ENCODE measurements at regions not wholly inside any gene's neighbourhood (a gene's known extent, or its start where the extent isn't known, plus 50 kb on each side); places are given as distances from the start of the nearest gene placed in this dataset.
"Not testable (repeated sequence)": the region's sequence is repeated elsewhere in the genome, so short reads cannot be mapped to it uniquely, and the experiment has no call there.

DNA sequence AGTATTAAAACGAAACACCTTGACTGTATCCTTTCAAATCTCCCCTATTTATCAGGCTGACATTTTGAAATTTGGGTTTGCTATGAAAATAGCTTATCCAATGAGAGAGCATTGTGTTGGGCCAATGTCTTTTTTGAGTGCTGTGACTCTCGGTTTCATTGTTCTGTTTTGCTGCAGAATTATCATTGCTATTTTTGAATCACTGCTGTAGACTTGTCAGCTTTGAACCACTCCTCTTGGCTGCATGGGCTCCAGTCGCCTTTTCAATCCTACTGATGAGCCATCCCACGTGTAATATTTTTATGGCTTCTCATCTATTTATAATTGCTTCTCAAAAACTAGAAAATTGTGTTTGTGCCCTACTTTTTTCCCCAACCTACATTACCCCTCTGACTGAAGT, 322.8 kb downstream of the LNPK start:
- no peak overlapping the region for H3K4me3 ChIP-seq (ENCODE audit: low read depth, low read length)
- in situ Hi-C loops (cut with HindIII; ENCODE audit: low sequenced_read_pairs) = loop anchor here (25.0 kb wide), 1 partner anchor 383 kb away; no protein-coding TSS in a partner anchor
- no peak for TF ChIP-seq CTCF (IDR thresholded peaks at IDR 0.05; ENCODE audit: low read depth, low read length, missing control alignments)
- no peak for DNase-seq (ENCODE audit: low read depth)

- no peak for TF ChIP-seq CTCF (IDR thresholded peaks at IDR 0.05; ENCODE audit: low read depth, low read length, missing control alignments)
- H3K4me3 ChIP-seq (ENCODE audit: low read depth, low read length) = no peak overlapping the region
- in situ Hi-C loops (cut with HindIII; ENCODE audit: low sequenced_read_pairs) = loop anchor here (25.0 kb wide), 1 partner anchor 384 kb away; no protein-coding TSS in a partner anchor
- DNase-seq (ENCODE audit: low read depth) = no peak
These were observed 324.2 kb downstream of the LNPK start for GRCh38 chr2:175677880-175678279.

GRCh38 chr2:175676813-175677212, 325.3 kb downstream of the LNPK start:
- in situ Hi-C loops (cut with HindIII; ENCODE audit: low sequenced_read_pairs) = loop anchor here (25.0 kb wide), 1 partner anchor 385 kb away; no protein-coding TSS in a partner anchor
- no peak for DNase-seq (ENCODE audit: low read depth)
- H3K4me3 ChIP-seq (ENCODE audit: low read depth, low read length) = no peak overlapping the region
- no peak for TF ChIP-seq CTCF (IDR thresholded peaks at IDR 0.05; ENCODE audit: low read depth, low read length, missing control alignments)

DNA sequence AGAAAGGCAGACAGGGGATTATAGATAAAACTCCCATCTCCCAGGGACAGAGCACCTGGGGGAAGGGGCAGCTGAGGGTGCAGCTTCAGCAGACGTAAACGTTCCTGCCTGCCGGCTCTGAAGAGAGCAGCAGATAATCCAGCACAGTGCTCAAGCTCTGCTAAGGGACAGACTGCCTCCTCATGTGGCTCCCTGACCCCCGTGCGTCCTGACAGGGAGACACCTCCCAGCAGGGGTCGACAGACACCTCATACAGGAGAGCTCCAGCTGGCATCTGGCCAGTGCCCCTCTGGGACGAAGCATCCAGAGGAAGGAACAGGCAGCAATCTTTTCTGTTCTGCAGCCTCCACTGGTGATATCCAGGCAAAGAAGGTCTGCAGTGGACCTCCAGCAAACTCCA, 333.3 kb downstream of the LNPK start:
- in situ Hi-C loops (cut with HindIII; ENCODE audit: low sequenced_read_pairs) = not testable (repeated sequence)

GRCh38 chr2:175662335-175662734, 339.7 kb downstream of the LNPK start:
- in situ Hi-C loops (cut with HindIII; ENCODE audit: low sequenced_read_pairs) = no loop called here
- no peak for DNase-seq (ENCODE audit: low read depth)
- no peak for TF ChIP-seq CTCF (IDR thresholded peaks at IDR 0.05; ENCODE audit: low read depth, low read length, missing control alignments)
- no peak overlapping the region for H3K4me3 ChIP-seq (ENCODE audit: low read depth, low read length)

More for the DNA sequence above, 333.3 kb downstream of the LNPK start:
- not testable (repeated sequence) for DNase-seq (ENCODE audit: low read depth); H3K4me3 ChIP-seq (ENCODE audit: low read depth, low read length)

DNA sequence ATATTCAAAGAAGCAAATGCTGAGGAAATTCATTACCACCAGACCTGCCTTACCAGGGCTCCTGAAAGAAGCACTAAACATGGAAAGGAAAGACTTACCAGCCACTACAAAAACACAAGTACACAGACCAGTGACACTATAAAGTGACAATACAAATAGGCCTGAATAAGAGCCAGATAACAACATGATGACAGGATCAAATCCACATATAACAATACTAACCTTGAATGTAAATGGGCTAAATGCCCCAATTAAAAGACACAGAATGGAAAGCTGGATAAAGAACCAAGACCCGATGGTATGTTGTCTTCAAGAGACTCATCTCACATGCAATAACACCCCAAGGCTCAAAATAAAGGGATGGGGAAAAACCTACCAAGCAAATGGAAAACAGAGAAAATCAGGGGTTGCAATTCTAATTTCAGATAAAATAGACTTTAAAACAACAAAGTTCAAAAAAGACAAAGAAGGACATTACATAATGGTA, 353.4 kb downstream of the LNPK start:
- DNase-seq (ENCODE audit: low read depth) = no peak
- TF ChIP-seq CTCF (IDR thresholded peaks at IDR 0.05; ENCODE audit: low read depth, low read length, missing control alignments) = no peak
- no peak overlapping the region for H3K4me3 ChIP-seq (ENCODE audit: low read depth, low read length)
- in situ Hi-C loops (cut with HindIII; ENCODE audit: low sequenced_read_pairs) = no loop called here

DNA sequence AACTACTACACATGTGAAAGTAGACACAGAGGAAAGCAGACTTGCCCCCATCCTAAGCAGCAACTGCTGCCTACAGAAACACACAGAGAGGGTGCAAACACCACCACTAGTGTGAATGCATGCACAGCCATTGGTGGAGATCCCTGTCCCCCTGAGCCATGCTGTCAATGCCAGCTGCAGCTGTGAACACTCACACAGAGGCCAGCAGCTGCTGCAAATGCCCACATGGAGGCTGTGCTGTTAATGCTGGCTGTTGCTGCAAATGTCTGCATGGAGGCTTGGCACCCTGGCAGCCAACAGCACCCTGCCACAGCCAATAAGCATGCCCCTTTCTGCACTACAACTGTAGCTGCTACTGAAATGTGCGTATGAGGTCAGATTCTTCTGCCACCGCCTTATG, 355.0 kb downstream of the LNPK start:
- no peak for DNase-seq (ENCODE audit: low read depth)
- in situ Hi-C loops (cut with HindIII; ENCODE audit: low sequenced_read_pairs) = no loop called here
- no peak overlapping the region for H3K4me3 ChIP-seq (ENCODE audit: low read depth, low read length)
- no peak for TF ChIP-seq CTCF (IDR thresholded peaks at IDR 0.05; ENCODE audit: low read depth, low read length, missing control alignments)
